NCI-H2029 (cell line): ENCODE measurements at regions not wholly inside any gene's neighbourhood (a gene's known extent, or its start where the extent isn't known, plus 50 kb on each side); places are given as distances from the start of the nearest gene placed in this dataset.
"Not testable (repeated sequence)": the region's sequence is repeated elsewhere in the genome, so short reads cannot be mapped to it uniquely, and the experiment has no call there.

Source experiments
- DNase-seq: peaks from one replicate; lab custom pipeline; 2025; lab: John Stamatoyannopoulos, UW

GRCh38 chr4:114444211-114444610 is 154.4 kb upstream of the UGT8 start:
- no peak for DNase-seq

GRCh38 chr4:114447963-114448516 is 150.6 kb upstream of the UGT8 start:
- not testable (repeated sequence) for DNase-seq

- DNase-seq = no peak
These were observed 139.9 kb upstream of the UGT8 start for GRCh38 chr4:114458728-114459127.

- no peak for DNase-seq
These were observed 133.8 kb upstream of the UGT8 start for GRCh38 chr4:114464726-114465272.

- no peak for DNase-seq
These were observed 132.8 kb upstream of the UGT8 start for GRCh38 chr4:114465766-114466165.

- DNase-seq = no peak
These were observed 132.3 kb upstream of the UGT8 start for GRCh38 chr4:114466299-114466698.

GRCh38 chr4:114472269-114473032 is 126.2 kb upstream of the UGT8 start:
- DNase-seq = no peak

- no peak for DNase-seq
These were observed 124.3 kb upstream of the UGT8 start for GRCh38 chr4:114474188-114474800.

- DNase-seq = no peak
These were observed 122.3 kb upstream of the UGT8 start for GRCh38 chr4:114476310-114476709.

- no peak for DNase-seq
These were observed 119.0 kb upstream of the UGT8 start for GRCh38 chr4:114479595-114479994.

GRCh38 chr4:114481856-114482255 is 116.8 kb upstream of the UGT8 start:
- no peak for DNase-seq

- no peak for DNase-seq
These were observed 111.5 kb upstream of the UGT8 start for GRCh38 chr4:114487101-114487500.

GRCh38 chr4:114488301-114488982 is 110.2 kb upstream of the UGT8 start:
- DNase-seq = no peak

GRCh38 chr4:114494246-114494803 is 104.3 kb upstream of the UGT8 start:
- DNase-seq = no peak

- DNase-seq = peak; percentile 13
These were observed 103.1 kb upstream of the UGT8 start for GRCh38 chr4:114495471-114495928.

- no peak for DNase-seq
These were observed 101.5 kb upstream of the UGT8 start for GRCh38 chr4:114497116-114497515.

GRCh38 chr4:114509340-114509739 is 89.3 kb upstream of the UGT8 start:
- no peak for DNase-seq

- DNase-seq = no peak
These were observed 85.9 kb upstream of the UGT8 start for GRCh38 chr4:114512595-114513295.

GRCh38 chr4:114519368-114519767 is 79.2 kb upstream of the UGT8 start:
- no peak for DNase-seq

GRCh38 chr4:114527170-114527569 is 71.4 kb upstream of the UGT8 start:
- no peak for DNase-seq

GRCh38 chr4:114527637-114528036 is 71.0 kb upstream of the UGT8 start:
- DNase-seq = no peak
